HK-2 (cell line): ENCODE measurements at regions not wholly inside any gene's neighbourhood (a gene's known extent, or its start where the extent isn't known, plus 50 kb on each side); places are given as distances from the start of the nearest gene placed in this dataset.
"Not testable (repeated sequence)": the region's sequence is repeated elsewhere in the genome, so short reads cannot be mapped to it uniquely, and the experiment has no call there.

Source experiments
- DNase-seq: peaks from one replicate; pipeline ENCODE4 v3.0.0-alpha.2; 2018; ENCODE audit not compliant: unreplicated experiment

- DNase-seq, result no peak
Observed at GRCh38 chr4:104549736-104550135, 55.0 kb upstream of the CXXC4 start.

DNA sequence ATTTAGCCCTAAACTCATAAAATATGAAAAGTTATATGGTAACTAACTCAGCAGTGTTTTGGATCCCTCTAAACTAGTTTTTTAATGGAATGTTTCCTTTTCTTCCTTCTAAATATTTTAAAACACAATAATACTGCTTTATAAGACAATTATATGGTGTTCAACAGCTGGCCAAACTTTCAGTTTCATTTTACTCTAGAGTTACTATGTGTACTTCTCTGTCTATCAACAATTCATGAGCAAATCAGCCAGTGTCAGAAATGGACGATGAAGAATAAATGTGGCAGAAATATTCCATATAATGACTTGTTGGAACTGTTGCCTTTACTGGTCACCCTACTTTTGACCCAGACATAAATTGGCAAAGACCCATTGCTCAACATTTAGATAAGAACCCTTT is 64.8 kb upstream of the CXXC4 start:
- no peak for DNase-seq

- no peak for DNase-seq
Observed at GRCh38 chr4:104571341-104571740, 76.6 kb upstream of the CXXC4 start.

DNA sequence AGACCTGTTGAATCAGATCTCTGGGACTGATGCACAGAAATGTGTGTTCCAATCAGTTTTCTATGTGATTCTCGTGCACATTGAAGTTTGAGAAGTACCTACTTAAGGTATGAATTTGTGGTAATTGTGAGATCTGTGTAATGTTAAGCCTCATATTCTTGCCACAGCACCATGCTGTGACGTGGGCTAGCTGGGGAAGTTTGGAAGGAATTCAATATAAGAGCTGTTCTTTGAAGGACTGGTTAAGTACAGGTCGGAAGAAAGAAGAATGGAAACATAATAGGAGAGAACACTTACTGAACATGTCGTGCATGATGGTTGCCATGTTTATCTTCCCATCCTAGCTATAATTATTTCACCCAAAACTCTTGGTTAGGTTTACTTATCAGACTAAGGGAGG is 79.7 kb upstream of the CXXC4 start:
- no peak for DNase-seq

- DNase-seq, result no peak
Observed at GRCh38 chr4:104575278-104575677, 80.6 kb upstream of the CXXC4 start.

- DNase-seq, result no peak
Observed at GRCh38 chr4:104577405-104577804, 82.7 kb upstream of the CXXC4 start.

GRCh38 chr4:104581476-104581875 is 86.8 kb upstream of the CXXC4 start:
- DNase-seq, result not testable (repeated sequence)

- DNase-seq, result not testable (repeated sequence)
Observed at GRCh38 chr4:104582056-104582455, 87.4 kb upstream of the CXXC4 start.

- no peak for DNase-seq
Observed at GRCh38 chr4:104589264-104589868, 94.7 kb upstream of the CXXC4 start.

DNA sequence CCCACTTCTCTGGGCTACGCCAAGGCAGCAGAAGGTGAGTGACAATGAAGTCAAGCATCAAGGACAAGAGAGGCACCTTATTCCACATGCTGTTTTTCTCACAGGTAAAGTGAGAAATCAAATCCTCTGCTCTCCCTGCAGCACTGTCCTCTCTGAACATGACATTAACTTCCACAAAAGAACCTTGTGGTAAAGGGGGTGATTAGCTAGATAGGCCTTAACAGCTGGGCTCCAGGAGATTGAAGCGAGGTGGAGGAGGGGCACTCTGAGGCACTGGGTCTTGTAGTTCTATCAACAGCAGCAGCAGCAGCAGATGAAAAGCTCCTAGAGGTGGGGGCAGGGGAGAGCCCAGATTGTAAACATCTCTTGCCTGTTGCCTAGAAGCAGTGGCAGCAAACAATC is 96.8 kb upstream of the CXXC4 start:
- DNase-seq, result no peak

DNA sequence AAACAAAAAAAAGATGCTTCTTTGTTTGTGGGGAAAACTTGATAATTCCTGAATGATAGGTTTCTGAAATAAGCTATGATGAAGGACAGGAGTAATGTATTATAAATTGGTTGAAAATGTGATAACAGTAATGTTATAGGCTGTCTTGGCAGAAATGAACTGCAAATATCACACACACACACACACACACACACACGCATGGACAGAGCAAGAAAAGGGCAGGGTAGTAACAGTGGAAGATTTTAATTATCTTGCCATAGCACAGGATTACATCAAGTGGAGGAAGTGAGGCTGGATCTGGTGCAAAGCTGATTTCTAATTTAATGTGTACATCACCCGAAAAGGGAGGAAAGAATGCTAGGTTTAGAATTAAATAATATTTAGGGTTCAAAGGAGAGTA is 97.5 kb upstream of the CXXC4 start:
- no peak for DNase-seq

- DNase-seq, result no peak
Observed at GRCh38 chr4:104593019-104593418, 98.3 kb upstream of the CXXC4 start.

DNA sequence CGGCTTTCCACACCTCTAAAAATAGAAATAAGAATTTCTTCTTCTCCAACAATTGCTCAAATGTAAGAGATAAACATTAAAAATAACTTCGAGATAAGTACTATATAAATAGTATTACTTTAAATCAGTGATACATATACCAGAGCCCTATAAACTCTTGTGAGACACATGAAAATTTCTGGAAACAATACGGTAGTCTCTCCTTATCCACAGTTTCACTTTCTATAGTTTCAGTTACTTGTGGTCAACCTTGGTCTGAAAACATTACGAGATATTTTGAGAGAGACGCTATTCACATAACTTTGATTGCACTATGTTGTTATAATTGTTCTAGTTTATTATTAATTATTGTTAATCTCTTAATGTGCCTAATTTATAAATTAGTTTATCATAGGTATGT is 101.5 kb upstream of the CXXC4 start:
- DNase-seq, result no peak

DNA sequence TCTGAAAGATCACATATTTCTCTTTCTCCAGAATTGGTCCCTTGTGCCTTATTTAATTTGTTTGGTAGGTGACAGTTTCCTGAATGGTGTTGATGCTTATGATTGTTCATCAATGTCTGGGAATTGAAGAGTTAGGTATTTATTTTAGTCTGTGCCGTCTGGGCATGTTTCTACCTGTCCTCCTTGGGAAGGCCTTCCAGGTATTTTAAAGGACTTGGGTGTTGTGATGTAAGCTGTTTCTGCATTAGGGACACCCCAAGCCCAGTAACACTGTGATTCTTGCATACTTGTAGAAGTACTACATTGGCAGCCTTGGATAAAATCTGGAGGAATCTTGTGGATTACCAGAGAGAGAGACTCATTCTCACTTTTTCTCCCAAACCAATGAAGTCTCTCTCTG is 120.8 kb upstream of the CXXC4 start:
- no peak for DNase-seq

GRCh38 chr4:104615926-104616325 is 121.2 kb upstream of the CXXC4 start:
- no peak for DNase-seq

DNA sequence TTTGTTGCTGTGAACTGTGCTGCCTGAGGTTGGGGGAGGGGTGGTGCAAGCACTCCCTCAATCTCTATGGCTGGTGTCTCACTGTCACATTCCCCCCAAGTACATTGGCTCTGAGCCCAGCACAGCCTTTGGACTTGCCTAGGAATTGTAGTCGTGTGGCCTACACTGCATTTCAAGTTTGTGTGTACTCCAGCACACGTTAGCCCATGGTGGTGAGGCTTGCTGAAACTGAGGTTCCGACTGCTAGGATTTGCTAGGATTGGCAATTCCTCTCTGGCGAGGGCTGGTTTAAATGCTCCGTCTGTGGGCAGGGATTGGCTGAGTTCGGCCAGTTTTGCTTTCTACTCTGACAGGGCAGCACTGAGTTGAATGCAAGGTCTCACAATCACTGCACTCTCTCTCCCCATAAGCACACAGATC is 121.7 kb upstream of the CXXC4 start:
- no peak for DNase-seq

GRCh38 chr4:104625706-104626105 is 131.0 kb upstream of the CXXC4 start:
- no peak for DNase-seq

GRCh38 chr4:104629601-104630000 is 134.9 kb upstream of the CXXC4 start:
- DNase-seq, result no peak

DNA sequence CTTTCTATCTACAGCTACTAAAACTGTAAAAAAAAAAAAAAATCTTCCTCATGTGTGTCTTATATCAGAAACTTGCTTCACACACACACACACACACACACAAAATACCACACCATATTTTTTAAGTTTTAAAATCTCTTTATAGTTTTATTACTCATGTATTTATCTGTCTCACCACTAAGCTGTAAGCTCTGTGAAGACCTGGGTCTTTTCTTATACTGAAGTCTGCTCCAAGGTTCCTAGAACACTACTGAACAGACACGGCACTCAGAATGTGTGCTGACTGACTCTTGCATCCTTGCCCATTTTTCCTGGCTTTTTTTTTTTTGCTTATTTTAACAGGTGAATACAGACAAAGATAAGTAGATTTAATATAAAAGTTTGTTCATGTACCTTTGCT is 135.6 kb upstream of the CXXC4 start:
- DNase-seq, result no peak

- DNase-seq, result no peak
Observed at GRCh38 chr4:104631000-104631399, 136.3 kb upstream of the CXXC4 start.

GRCh38 chr4:104641418-104641817 is 146.7 kb upstream of the CXXC4 start:
- DNase-seq, result no peak

DNA sequence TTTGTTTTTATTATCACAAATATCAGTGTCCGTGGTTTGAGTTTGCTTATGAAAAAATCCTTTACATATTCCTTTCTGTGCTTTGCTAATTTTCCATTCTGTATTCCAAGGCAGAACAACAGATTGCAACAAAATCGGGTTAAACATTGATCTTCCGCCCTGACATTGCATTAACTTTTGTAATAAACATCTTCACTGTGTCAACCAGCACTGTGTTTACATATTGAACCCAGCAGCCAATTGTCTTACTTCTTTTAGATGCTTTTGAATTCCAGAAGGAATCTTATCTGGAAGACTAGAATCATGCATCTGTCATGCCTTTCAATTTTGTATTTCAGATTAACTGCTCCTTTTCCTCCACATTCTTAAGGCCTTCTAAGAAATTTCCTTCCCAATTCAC is 147.8 kb upstream of the CXXC4 start:
- DNase-seq, result no peak

- DNase-seq, result no peak
Observed at GRCh38 chr4:104643805-104644204, 149.1 kb upstream of the CXXC4 start.

DNA sequence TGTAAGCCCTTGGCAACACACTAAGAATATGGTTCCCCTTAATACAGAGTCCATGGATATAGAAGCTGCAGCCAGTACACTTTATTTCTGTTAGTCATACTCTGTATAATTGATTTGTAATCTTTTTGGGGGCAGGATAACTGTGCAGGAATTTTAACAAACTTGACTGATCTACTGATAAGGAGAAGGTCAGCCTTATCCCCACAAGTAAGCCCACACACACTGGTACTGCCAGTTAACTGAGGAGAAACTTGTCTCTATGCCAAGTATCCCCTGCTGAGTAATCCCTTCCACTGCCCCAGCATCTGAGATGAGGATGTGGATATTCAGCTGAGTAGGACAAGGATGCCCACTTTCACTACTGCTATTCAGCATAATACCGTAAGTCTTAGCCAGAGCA is 154.9 kb upstream of the CXXC4 start:
- DNase-seq, result no peak

DNA sequence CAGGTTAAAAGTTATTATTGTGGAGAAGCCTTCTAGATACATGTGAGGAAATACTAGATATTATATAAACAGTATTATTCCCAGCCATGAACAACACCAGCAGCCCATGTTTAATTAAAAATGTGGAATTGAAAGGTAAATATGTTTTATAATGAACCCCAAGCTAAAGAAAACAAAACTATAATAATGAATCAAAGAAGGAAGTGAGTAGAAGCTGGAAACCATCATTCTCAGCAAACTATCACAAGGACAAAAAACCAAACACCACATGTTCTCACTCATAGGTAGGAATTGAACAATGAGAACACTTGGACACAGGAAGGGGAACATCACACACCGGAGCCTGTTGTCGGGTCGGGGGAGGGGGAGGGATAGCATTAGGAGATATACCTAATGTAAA is 167.6 kb upstream of the CXXC4 start:
- DNase-seq, result not testable (repeated sequence)
